ENCODE measurements at regions not wholly inside any gene's neighbourhood (a gene's known extent, or its start where the extent isn't known, plus 50 kb on each side); places are given as distances from the start of the nearest gene placed in this dataset.
"Not testable (repeated sequence)": the region's sequence is repeated elsewhere in the genome, so short reads cannot be mapped to it uniquely, and the experiment has no call there.

DNA sequence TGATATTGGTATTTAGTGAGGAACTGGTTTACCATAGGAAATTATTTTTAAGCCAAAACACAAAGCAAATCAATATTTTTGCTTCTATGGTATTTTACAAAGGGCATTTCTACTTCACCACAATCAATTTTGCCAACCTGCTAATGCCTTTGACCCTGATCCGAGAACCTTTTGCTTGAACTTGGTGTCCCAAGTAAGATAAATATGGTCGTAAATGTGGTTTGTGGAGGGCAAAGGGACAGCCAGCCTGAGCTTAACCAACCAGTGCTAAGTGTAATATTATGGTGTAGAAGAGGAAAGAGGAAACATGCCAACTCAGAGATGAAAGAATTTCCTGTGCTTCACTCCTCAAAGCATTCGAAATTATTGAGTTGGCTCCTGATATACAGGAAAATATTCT, 148.4 kb downstream of the C3orf38 start:
- DNase-seq = no peak

DNA sequence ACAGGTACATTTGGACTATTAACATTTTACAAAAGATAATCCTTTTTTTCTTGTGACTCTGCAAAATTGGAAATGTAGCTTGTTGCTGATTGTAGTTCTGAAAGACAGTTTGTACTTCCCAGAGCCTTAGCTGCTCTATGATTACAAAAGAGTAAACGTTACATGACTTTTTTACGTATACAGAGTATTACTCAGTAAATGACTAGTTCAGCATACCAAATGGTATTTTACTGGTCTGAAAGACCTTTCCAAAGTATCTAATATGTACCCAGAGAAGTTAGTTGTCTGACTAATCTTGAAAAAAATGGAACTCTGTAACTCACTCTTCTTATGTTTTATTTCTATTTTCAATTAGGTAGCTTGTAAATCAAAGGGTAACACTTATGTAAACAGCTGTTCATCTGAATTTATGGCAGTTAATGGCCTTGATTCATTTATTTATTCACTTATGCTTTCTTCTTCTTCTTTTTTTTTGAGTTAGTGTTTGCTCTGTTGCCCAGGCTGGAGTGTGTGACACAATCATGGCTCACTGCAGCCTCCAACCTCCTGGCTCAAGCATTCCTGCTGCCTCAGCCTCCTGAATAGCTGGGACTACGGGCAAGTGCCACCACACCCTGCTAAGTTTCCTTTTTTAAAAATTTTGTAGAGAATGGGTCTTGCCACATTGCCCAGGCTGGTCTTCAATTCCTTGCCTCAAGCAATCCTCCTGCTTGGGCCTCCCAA, 151.7 kb downstream of the C3orf38 start:
- DNase-seq = no peak

DNA sequence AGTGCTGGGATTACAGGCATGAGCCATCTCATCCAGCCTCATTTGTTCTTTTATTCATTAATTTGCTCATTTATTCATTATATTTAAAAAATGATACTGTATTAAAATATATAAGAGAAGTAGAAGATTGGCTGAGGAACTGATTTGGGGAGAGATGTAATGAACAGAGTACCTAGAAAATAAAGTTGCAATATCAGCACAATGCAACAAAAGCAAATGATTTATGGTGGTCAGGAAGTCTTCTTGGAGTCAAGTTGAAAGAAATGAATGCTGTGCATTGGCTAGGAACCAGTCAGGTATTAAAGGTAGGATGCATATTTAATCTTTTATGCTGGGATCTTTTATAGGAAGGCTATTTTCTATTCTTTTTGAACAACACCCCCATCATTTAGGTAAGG, 152.2 kb downstream of the C3orf38 start:
- DNase-seq = no peak

DNA sequence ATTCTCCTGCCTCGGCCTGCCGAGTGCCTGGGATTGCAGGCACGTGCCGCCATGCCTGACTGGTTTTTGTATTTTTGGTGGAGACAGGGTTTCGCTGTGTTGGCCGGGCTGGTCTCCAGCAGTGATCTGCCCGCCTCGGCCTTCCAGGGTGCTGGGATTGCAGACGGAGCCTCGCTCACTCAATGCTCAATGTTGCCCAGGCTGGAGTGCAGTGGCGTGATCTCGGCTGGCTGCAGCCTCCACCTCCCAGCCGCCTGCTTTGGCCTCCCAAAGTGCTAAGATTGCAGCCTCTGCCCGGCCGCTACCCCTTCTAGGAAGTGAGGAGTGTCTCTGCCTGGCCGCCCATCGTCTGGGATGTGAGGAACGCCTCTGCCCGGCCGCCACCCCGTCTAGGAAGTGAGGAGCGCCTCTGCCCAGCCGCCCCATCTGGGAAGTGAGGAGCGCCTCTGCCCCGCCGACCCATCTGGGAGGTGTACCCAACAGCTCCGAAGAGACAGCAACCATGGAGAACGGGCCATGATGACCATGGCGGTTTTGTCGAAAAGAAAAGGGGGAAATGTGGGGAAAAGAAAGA, 153.7 kb downstream of the C3orf38 start:
- not testable (repeated sequence) for DNase-seq

DNA sequence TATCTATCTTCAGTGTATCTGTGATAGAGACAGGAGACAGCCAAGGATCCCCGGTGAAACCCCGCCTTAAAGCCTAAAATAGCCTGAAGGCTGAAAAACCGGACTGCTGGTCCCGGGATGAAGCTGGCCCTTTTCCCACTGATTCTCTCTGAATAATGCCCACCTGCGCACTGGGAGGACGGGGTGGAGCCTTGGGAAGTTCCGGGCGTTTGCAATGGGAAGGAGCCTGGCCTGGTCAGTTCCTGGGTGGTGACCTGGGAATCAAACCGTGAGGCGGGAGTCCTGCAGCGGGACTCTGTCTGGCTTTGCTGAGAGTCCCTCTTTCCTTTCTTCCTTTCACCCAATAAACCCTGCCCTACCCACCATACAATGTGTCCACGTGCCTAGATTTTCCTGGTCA, 157.9 kb downstream of the C3orf38 start:
- DNase-seq = no peak

DNA sequence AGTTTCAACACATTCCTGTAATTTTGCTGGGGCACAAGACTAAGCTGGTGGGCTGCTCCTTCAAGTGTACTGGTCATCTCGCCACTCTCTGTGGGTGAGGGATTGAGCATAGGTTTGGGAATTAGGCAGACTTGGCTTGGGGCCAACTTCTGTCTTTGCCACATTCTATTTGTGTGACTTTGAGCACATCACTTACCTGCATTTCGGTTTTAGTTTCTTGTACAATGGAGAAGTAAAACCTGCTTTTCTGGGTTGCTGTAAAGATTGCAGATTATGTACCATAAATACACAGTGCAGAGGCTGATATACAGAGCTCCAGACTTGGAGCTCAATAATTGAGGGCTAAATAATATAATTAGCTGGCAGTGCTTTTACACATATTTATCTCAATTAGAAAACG, 162.1 kb downstream of the C3orf38 start:
- DNase-seq = no peak

DNA sequence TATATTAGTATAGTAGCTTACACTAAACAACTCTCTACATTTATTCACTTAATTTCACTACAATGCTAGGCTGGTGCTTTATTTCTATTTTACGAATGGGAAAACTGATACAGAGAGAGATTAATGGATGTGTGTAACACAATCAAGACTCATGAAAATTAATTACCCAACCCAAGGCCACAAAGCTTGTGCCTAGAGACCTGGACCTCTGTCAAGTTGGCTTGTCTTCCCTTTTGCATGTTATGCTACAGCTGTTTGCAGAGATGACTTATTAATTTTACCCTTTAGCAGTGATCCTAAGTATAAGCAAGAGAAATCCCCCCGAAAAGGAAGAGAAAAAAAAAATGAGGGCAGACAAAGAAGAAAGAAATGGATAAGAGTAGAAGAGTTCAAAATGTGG, 162.5 kb downstream of the C3orf38 start:
- DNase-seq = no peak

DNA sequence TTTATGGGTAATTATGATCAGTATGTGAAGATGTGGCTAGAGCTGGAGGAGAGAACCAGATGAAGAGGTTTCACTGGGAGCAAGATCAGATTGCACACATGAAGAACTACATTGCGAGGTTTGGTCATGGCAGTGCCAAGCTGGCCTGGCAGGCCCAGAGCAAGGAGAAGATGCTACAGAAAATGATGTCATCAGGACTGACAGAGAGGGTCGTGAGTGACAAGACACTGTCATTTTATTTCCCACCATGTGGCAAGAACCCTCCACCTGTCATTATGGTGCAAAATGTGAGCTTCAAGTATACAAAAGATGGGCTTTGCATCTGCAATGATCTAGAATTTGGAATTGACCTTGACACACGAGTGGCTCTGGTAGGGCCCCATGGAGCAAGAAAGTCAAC, 168.3 kb downstream of the C3orf38 start:
- DNase-seq = no peak

DNA sequence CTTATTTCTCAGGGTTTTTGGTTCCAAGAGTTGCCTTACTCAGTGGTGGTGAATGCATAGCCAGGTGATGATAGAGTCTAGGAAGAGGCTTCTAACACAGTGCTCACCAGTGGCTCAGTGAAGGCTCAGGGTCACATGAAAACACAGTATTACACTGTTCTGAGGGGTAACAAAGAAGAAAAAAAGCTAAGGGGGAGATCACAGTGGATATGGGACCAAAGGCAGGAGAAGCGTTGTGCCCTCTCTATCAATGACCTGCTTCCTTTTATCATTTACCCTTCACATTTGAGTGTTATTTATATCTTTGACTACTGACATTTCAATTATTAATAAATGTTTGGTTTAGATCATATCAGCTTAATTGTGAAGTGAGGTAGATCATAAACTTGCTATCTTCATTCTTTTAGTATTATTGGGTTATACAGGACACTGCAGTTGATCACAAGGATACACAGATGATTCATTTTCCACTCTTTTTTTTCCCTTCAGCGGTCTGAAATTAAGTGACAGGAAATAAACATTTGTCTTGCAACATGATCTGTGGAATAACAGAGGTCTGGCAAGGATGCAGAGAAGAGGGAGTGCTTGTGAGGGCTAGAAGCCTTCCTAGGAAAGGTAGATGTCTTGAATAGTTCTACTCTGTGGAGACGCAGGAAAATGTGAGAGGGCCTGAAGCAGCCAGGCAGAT, 171.7 kb downstream of the C3orf38 start:
- DNase-seq = no peak

DNA sequence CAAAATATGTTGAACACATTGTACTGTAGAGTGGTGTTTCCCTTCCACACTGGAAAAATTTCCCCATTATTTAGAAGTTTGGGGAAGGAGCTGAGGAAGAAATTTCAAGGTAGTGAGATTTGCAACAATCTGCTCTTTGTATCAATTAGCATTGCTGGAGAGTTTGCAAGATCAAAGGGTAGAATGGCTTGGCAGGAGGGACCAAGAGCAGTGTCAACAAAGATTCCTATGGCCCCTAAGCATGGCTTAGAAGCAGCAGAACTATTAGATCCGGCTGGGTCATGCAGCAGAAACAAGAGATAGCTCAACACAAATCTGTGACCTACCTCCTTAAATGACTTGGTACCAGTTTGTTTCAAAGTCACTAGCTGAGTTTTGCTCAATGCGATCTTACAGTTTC, 175.0 kb downstream of the C3orf38 start:
- DNase-seq = no peak

DNA sequence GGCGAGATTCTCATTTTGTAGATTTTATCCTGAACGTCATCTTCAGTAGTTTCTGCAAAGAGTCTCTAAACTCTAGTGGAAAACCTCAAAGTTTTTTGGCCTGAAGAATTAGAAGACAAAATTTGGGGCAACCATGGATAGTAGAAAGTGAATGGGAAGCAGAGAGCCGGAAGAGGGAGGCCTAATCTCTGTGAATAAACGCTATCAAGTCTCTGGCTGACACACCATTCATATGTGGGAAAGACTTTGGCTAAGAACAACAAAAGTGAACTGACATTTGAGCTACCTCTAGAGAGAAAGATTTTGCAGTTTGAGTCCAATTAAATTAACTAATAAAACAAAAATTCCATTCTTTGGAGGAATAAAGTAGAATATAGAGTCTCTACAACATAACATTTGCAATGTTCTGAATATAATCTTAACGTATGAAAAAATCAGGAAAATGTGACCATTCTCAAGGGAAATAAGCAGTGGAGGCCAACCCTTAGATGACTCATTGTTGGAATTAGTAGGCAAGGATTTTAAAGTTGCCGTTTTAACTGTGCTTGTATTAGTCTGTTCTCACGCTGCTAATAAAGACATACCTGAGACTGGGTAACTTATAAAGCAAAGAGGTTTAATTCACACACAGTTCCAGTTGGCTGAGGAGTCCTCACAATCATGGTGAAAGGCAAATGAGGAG, 184.6 kb downstream of the C3orf38 start:
- no peak for DNase-seq

DNA sequence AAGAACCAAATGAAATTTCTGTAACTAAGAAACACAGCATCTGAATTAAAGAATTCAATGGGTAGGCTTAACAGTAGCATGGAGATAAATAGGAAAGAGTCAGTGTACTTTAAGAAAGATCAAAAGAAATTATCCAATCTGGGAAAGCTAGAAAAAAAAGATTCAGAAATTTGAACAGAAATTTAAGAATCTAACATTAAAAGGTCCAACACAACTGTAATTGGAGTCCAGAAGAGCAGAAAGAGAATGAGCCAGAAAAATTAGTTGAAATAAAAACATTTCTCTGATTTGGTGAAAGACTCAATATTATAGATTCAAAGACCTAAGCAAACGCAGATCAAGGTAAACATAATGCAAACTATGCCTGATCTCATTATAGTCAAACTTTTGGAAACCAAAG, 187.1 kb downstream of the C3orf38 start:
- no peak for DNase-seq

DNA sequence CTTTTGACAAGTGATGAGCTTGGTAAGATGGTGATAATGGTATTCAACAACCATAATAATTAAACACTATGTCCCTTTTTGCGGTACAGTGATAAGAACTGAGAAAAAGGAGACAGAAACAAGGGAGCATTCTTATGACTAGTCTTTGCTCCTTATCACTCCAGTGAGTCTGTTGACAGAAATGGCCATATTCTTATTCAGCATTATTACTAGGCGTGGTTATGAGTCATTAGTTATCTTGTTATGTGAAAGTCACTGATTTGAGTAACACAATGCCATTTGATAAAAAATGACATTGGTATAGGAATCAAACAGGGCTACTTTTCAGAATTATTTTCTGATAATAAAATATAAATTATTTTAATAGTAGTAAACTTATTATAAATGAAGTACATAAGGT, 193.5 kb downstream of the C3orf38 start:
- no peak for DNase-seq

DNA sequence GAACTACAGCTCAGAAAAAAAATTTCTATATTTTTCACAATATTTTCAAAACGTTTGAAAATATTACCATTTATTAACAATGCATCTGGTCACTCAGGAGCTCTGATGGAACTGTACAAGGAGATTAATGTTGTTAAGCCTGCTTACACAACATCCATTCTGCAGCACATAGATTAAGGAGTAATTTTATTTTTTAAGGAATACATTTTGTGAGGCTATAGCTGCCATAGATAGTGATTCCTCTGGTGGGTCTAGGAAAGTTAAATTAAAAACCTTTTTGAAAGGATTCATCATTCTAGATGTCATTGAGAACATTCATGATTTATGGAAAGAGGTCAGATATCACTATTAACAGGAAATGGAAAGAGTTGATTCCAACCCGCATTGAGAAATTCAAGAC, 196.9 kb downstream of the C3orf38 start:
- no peak for DNase-seq

DNA sequence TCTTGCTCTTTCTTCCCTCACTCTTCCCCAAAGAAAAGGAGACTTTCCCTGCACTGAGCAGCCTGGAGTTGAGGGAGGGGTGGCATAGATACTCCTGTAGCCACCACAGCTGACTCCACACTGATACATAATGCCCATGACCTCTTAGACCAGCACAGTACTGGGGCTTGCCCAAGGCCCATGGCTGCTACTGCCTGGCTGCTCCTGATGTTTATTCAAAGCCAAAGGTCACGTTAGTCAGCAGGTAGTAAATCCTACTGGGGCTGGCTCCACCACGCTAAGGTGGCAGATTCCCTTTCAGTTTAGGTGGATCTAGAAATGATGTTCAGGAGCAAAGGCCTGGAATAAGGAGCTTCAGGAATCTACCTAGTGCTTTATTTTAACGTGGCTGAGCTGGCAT, 212.7 kb downstream of the C3orf38 start:
- no peak for DNase-seq

DNA sequence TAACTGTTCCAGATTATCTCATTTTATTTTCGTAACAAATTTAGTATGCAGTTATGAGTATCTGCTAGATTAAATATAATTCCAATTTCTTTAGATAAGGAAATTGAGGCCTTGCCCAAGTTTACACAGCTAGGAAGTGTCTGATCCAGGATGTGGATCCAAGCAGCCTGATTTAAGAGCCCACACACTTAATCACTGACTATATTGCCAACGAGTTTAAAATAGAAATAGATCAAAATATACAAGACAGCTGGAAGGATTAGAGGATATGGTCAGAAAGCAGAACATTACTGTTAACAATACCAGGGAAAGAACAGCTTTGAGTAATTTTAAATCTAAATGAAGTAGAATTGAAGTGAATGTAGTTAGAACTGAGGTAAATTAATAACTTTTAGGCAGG, 215.2 kb downstream of the C3orf38 start:
- DNase-seq = no peak

DNA sequence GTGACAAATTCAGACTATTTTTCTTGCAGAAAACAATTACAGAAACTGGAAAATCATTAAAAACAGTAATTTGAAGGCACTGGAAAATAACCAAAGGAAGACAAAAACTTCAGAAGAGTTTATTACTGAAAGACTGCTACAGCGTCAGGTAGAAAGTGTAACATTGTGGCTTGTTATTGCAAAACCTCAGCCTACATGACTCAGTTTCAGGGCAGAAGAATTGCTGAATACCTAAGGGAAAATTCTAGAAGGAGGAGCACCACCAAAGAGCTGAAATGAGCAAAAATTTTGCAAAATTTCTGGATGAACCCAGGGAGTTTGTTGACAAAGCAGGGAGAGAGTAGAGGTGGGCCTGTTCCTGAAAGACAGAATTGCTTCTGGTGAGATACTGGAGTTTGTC, 219.6 kb downstream of the C3orf38 start:
- no peak for DNase-seq

DNA sequence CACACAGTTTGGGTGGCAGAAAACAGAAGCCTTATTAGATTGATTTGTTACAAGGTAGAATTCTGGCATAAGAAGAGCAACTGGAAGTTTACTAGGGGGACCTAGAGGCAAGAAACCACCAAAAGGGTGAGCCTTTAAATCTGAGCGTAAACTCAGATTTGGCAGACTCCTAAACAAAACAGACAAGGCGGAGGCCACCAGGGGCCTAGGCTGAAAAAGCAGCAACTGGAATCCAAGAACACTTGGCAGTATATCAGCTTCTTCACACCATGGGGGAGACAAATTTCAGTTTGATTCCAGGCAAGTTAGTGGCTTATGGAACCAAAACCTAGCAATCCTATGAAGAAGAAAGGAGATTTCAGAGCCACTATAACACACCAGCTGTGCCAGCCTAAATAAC, 220.0 kb downstream of the C3orf38 start:
- DNase-seq = no peak

DNA sequence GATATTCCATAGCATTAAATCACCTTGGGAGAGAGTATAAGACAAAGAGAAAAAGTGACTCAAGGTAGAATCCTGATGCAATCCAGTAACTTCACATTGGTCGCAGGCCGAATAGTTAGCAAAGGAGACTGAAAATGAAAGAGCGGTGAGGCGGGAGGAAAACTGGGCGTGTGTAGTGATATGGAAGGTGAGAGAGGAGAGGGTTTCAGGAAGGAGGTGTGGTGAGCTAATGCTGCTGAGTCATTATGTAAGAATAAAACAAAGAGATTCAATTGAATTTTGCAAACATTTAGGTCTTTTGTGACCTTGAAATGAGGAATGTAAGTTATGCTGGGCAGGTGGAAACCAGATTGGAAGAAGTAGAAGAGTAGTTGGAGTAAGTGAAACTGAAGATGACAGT, 235.3 kb downstream of the C3orf38 start:
- DNase-seq = no peak

DNA sequence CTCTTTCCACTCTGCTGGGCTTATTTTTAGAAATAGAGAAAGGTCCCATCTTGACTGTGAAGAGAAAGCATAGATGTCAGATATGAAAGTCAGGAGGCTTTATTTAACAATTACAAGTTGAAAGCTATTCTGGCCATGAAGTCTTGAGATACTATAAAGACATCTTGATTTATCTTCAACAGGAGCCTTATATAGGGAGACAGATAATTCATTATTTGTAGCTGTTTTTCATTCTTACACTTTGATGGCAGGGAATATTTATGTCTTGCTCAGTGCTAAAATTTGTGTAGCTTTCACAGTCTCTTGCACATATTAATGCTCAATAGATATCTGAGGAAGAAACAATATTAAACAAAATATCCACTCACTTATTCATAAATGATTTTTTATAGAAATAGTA, 248.8 kb downstream of the C3orf38 start:
- no peak for DNase-seq

DNA sequence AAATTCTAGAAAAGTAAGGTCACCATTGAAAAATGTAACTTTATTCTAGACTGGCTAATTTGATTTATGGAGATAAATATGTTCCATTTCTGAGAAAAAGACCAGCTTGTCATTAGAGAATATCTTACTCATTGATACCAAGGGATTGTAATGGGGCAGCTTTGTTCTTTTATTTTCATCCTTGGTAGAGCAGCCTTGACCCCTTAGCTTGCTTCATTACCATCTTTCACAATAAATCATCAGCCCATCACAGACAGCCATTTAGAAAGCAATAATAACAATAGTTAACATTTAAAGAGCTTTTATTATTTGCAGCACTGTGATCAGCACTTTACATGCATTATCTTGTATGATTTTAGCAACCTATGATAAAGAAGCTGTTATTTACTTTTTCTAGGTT, 253.6 kb downstream of the C3orf38 start:
- no peak for DNase-seq

DNA sequence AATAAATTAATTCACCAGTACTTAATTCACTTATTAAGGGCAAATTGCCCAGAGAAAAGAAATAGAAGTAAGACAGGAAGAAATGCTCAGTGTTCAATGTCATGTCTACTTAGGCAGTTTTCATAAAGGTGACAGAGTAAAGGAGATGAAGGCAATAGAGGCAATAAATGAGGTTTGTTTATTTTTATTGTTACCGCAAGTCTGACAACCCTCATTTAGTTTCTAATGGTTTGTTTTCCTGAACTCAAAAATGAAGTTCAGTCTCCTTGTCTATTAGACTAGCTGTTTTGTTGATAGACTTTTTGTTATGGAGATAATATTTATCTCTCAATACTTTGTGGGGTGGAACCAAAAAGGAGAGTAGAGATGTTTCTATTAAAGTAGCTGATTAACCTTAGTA, 258.3 kb downstream of the C3orf38 start:
- no peak for DNase-seq

DNA sequence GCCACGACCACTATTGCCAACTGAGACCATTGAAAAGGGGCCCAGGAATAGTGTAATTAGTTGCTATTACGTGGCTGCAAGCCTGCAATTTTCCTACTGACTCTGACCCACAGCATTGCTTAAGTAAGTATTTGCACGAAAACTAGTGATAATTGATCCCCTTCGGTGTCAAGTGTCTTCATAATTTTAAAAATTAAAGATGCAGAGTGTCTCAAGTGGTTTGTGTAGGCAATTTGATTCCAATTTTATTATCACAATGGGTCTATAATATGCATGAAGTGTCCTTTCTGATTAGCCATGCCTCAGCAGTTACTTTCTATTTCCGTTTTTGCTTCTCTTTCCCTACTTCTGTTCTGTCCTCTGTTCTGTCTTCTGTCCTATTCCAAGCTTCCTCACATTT, 259.2 kb downstream of the C3orf38 start:
- no peak for DNase-seq

DNA sequence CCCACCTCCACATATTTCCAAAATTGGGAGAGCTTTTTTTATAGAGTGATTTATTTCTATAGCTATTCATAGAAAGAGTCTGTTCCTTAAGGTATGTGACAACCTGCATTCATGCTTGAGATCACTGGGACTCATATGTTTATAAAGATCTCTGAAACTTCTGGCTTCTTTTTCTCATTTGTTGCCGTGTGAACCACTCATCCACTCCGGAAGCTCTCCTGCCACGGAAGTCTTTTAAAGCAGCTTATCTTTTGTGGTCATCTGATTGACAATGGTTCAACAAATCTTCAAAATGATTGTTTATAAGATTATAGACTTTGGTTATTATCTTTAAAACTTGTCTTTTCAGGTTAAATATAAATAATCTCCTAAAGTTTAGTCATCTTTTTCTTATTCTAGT, 260.5 kb downstream of the C3orf38 start:
- no peak for DNase-seq
